ENCODE measurements at regions not wholly inside any gene's neighbourhood (a gene's known extent, or its start where the extent isn't known, plus 50 kb on each side); places are given as distances from the start of the nearest gene placed in this dataset.
A peak's percentile ranks its signal among the peaks of the same experiment; 100 is the strongest.
"Not testable (repeated sequence)": the region's sequence is repeated elsewhere in the genome, so short reads cannot be mapped to it uniquely, and the experiment has no call there.

DNA sequence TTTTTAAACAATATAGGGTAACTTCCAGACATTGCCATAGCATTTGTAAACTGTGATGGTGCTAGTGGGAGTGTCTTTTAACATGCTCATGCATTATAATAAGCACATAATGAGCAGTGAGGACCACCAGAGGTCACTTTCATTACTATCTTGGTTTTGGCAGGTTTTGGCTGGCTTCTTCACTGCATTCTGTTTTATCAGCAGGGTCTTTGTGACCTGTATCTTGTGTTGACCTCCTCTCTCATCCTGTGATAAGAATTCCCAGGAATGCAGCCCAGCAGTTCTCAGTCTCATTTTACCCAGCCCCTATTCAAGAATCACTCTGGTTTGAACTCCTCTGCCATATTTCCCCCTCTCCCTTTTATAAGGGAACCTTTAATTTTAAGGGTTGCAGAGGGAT, 91.3 kb downstream of the ZNF467 start:
- no peak for DNase-seq

GRCh38 chr7:149681274-149681673, 92.1 kb downstream of the ZNF467 start:
- no peak for DNase-seq

DNA sequence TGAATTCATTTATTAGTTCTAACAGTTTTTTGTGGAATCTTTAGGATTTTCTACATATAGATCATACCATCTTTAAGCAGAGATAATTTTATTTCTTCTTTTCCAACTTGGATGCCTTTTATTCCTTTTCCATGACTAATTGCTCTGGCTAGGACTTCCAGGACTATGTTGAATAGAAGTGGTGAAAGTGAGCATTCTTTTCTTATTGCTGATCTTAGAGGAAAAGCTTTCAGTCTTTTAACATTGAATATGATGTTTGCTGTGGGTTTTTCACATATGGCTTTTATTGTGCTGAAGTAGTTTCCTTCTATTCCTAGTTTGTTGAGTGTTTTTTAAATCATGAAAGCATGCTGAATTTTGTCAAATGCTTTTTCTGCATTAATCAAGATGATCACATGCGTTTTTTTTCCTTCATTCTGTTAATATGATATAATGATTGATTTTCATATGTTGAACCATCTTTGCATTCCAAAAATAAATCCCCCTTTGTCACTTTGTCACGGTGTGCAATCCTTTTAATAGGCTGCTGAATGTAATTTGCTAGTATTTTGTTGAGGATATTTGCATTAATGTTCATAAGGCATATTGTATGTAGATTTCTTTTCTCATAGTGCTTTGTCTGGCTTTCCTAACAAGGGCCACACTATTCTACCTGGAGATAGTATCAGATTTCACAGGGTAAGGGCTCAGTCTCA, 92.9 kb downstream of the ZNF467 start:
- no peak for DNase-seq

GRCh38 chr7:149674728-149675385, 98.5 kb downstream of the ZNF467 start:
- not testable (repeated sequence) for DNase-seq

DNA sequence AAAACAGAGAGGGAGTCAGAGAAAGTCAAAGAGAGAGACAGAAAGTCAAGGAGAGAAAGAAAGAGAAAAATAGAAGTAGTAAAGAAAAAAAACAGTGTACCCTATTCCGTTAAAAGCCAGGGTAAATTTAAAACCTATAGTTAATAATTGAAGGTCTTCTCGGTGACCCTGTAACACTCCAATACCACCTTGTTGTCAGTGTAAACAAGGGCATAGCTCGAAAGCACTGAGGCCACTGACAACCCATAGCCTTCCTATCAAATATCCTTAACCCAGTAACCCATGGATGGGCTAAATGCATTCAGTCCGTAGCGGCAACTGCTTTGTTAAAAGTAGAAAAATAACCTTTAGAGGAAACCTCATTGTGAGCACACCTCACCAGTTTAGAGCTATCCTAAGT, 100.4 kb downstream of the ZNF467 start:
- DNase-seq: no peak

DNA sequence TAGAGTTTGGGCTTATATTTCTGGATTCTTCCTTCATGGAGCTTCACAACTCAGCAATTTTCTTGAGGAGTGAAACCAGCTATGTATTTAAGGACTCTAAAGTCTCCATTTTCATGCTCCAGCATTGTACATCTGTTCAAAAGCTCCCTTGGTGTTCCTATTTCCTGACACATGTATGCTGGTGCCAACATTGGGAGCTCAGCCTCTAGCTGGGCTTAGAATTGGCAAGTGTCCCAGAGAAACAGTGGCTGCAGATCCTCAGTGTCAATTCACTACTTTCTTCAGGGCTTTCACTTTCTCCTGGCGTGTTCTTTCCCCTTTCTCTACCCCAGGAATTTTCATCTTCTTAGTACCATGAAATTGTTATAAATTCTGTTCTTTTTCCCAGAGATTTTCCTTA, 103.1 kb downstream of the ZNF467 start:
- DNase-seq: peak; percentile 23

GRCh38 chr7:149669121-149669818, 104.1 kb downstream of the ZNF467 start:
- no peak for DNase-seq

GRCh38 chr7:149666360-149666945, 106.9 kb downstream of the ZNF467 start:
- DNase-seq: no peak

- not testable (repeated sequence) for DNase-seq
These were observed 107.8 kb downstream of the ZNF467 start for GRCh38 chr7:149665618-149666017.

DNA sequence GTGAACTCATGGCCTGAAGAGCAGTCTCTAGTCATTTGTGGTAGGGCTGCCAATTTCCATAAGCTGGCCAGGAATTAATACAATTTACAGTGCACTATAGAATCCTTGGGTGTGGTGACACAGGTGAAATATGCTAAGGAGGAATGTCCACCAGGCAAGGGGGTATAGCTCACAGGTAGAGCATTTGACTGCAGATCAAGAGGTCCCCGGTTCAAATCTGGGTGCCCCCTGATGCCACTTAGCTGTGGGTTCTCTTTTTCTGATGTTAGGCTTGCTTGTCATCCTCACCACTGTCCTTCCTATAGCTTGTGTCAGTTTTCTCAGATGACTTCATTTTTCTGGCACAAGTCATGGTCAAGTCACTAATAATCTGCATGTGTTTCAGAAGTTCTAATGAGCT, 108.7 kb downstream of the ZNF467 start:
- no peak for DNase-seq

GRCh38 chr7:149664176-149664575, 109.2 kb downstream of the ZNF467 start:
- no peak for DNase-seq

DNA sequence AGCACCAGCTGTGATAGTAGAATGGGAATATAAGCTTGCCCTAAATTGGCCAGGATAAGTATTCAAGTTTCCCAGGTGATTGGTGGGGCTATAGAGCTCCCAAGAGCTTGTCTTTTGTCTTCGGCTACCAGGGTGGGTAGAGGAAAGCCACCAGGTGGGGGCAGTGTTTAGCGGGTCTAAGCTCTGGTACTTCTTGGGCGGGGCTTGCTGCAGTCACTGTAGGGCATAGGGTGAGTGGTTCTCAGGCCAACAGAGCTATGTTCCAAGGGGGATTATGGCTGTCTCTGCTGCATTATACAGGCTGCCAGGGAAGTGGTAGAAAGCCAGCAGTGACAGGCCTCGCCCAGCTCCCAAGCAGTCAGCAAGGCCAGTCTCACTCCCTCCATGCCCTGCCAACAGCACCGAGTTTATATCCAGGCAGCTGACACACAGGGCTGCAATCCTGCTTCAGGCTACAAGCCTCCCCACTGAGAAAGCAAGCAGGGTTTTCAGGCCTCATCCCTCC, 110.7 kb downstream of the ZNF467 start:
- no peak for DNase-seq

- no peak for DNase-seq
These were observed 117.6 kb downstream of the ZNF467 start for GRCh38 chr7:149655784-149656183.

DNA sequence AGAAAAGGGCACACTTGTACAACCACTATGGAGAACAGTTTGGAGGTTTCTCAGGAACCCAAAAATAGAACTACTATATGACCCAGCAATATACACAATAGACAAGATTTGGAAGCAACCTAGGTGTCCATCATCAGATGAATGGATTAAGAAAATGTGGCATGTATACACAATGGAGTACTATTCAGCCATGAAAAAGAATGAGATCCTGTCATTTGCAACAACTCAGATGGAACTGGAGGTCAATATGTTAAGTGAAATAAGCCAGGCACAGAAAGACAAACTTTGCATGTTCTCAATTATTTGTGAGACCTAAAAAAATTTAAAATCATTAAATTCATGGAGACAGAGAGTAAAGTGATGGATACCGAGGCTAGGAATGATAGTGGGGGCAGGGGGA, 118.8 kb downstream of the ZNF467 start:
- no peak for DNase-seq

DNA sequence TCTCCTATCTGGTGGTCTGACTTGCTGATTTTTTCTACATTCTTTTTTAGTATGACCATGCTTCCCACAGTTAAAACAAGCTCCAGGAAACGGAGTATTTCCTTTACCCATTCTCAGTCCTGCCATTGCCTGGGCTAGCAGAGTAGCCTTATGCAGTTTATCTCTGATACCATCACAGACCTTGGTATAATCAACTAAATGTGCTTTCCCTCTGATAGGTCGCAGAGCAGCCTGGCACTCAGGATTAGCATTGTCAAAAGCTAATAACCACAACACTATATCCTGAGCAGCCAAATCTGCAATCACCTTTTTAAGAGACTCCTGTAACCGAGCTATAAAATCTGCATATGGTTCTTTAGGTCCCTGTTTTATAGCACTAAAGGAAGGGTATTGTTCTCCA, 123.2 kb downstream of the ZNF467 start:
- not testable (repeated sequence) for DNase-seq

GRCh38 chr7:149644754-149645153, 128.6 kb downstream of the ZNF467 start:
- DNase-seq: no peak

GRCh38 chr7:149642589-149642988, 130.8 kb downstream of the ZNF467 start:
- DNase-seq: no peak

DNA sequence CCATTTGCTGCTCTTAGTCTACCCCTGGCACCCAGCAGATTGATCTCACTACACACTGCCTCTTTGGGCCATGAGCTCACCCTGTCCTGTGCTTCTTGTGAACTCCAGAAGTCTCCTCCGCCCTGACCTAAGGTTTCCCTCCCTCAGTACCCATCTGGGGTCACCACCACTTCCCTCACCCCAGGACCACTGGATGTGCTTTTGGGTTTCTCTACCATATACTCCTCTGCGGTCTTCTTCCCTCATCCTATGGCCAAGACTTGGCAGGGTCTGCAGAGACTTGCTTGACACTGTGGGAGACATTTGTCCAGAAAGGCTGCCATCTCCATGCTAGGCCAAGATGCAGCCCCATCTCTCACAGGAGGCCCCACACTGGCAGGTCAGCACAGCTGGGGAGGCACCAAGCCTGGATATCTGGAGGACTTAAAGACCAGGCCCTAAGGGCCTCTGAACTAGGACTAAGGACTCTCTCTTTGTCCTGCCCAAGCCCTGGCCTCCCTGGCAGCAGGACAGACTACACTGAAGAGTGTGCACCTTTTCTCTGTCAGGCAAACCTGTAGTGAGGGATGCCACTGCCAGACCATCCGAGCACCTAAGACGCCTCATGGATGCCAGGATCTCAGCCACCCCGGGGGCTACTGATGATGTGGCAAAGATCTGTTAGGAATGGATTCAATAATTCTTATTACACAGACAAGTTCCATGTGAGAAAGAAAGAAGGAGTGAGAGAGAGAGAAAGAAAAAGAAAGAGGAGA, 134.6 kb downstream of the ZNF467 start:
- DNase-seq: no peak

GRCh38 chr7:149637911-149638565, 135.3 kb downstream of the ZNF467 start:
- no peak for DNase-seq

DNA sequence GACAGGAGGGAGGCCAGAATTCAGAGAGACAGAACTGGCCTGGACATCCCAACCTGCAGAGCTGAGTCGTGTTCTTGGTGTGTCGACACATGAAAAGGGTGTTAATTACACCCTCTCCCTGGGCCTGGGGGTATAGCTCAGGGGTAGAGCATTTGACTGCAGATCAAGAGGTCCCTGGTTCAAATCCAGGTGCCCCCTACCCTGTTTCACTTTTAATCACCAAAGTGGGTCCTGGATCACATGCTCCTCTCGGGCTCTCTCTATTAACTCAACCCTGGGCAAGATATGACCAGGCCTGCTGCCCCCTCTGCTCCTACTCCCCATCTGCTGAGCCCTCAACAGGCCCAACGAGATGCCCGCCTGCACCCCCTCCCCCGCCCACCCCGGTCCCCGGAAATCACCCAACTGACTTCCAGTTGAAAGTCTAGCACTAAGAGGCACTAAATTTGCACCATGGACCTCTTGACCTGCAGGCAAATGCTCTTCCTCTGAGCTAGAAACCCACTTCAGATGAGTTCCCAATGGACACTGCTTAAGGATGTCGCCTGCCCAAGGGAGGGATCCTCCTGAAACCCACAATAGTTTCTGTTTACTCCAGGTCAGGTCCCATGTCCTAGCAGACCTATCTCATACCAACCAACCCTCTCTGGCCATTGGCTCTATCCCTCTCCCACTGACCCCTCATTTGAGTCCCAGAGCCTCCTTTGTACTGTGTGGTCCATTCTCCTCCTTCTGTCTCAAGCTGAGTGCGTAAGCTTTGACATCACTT, 137.6 kb downstream of the ZNF467 start:
- DNase-seq: no peak

All from DMS79 treated with DMSO at 0.1 percent for 48 hours (cell line).